ENCODE measurements at regions not wholly inside any gene's neighbourhood (a gene's known extent, or its start where the extent isn't known, plus 50 kb on each side); places are given as distances from the start of the nearest gene placed in this dataset.

- intact Hi-C loops (cut with micrococcal nuclease): no loop called here
Observed at GRCh38 chr7:17488829-17489228, 190.4 kb downstream of the AHR start.

GRCh38 chr7:17489961-17490360 is 191.5 kb downstream of the AHR start:
- Histone ChIP-seq H3K27me3 (ENCODE audit: low read length) (no peaks in the 10 kb centered on the region), H3K4me2 (ENCODE audit: low read length) (no peak overlapping the region), H3F3A (ENCODE audit: low read length, unreplicated experiment) (no peaks in the 10 kb centered on the region), H2AFZ (ENCODE audit: low read length) (no peak overlapping the region), H3K9ac (ENCODE audit: low read length) (no peak overlapping the region), H3K4me3 (ENCODE audit: low read length) (no peak overlapping the region), H3K9me3 (ENCODE audit: low read length) (no peaks in the 10 kb centered on the region), H3K9me2 (replicated peaks; ENCODE audit: low read length) (no peaks in the 10 kb centered on the region), H3K27ac (ENCODE audit: low read length) (no peak overlapping the region), H4K20me1 (ENCODE audit: low read length) (no peaks in the 10 kb centered on the region), H3K79me2 (ENCODE audit: low read length) (no peaks in the 10 kb centered on the region), H3K4me1 (ENCODE audit: insufficient read depth, low read length) (no peaks in the 10 kb centered on the region), H3K36me3 (ENCODE audit: low read depth, low read length) (no peaks in the 10 kb centered on the region)
- intact Hi-C loops (cut with micrococcal nuclease): no loop called here
- ATAC-seq: no peak
- TF ChIP-seq EZH2 (IDR thresholded peaks at IDR 0.05; ENCODE audit: low read length, unreplicated experiment) (no peak), CTCF (conservative IDR thresholded peaks at IDR 0.05; ENCODE audit: low read depth, low read length) (no peak), EZH2phosphoT487 (IDR thresholded peaks at IDR 0.05; ENCODE audit: borderline replicate concordance, low read length) (no peak)
- no peak for DNase-seq
- POLR2A ChIA-PET (ENCODE audit: unreplicated experiment): no interaction called here
- CTCF ChIA-PET: no interaction called here
- BruUV-seq (replicated peaks): no TSS peak

More at GRCh38 chr7:17488829-17489228, 190.4 kb downstream of the AHR start:
- TF ChIP-seq CTCF (conservative IDR thresholded peaks at IDR 0.05; ENCODE audit: low read depth, low read length) (no peak), EZH2phosphoT487 (IDR thresholded peaks at IDR 0.05; ENCODE audit: borderline replicate concordance, low read length) (no peak), EZH2 (IDR thresholded peaks at IDR 0.05; ENCODE audit: low read length, unreplicated experiment) (no peak)
- Histone ChIP-seq H2AFZ (ENCODE audit: low read length) (no peak overlapping the region), H3K9me2 (replicated peaks; ENCODE audit: low read length) (no peaks in the 10 kb centered on the region), H3K4me1 (ENCODE audit: insufficient read depth, low read length) (no peaks in the 10 kb centered on the region), H3K27me3 (ENCODE audit: low read length) (no peaks in the 10 kb centered on the region), H3K27ac (ENCODE audit: low read length) (no peak overlapping the region), H3K9me3 (ENCODE audit: low read length) (no peaks in the 10 kb centered on the region), H3K9ac (ENCODE audit: low read length) (no peak overlapping the region), H3K79me2 (ENCODE audit: low read length) (no peaks in the 10 kb centered on the region), H4K20me1 (ENCODE audit: low read length) (no peaks in the 10 kb centered on the region), H3F3A (ENCODE audit: low read length, unreplicated experiment) (no peaks in the 10 kb centered on the region), H3K4me3 (ENCODE audit: low read length) (no peak overlapping the region), H3K4me2 (ENCODE audit: low read length) (no peak overlapping the region), H3K36me3 (ENCODE audit: low read depth, low read length) (no peaks in the 10 kb centered on the region)
- ChIA-PET CTCF (no interaction called here), POLR2A (ENCODE audit: unreplicated experiment) (no interaction called here)
- no peak for DNase-seq
- BruUV-seq (replicated peaks): no TSS peak
- ATAC-seq: no peak

GRCh38 chr7:17490825-17491224 is 192.4 kb downstream of the AHR start:
- no peak for TF ChIP-seq EZH2phosphoT487 (IDR thresholded peaks at IDR 0.05; ENCODE audit: borderline replicate concordance, low read length)
- TF ChIP-seq EZH2 (IDR thresholded peaks at IDR 0.05; ENCODE audit: low read length, unreplicated experiment): no peak
- no peak for TF ChIP-seq CTCF (conservative IDR thresholded peaks at IDR 0.05; ENCODE audit: low read depth, low read length)
- intact Hi-C loops (cut with micrococcal nuclease): no loop called here
- Histone ChIP-seq H3K4me3 (ENCODE audit: low read length) (no peak overlapping the region), H3K36me3 (ENCODE audit: low read depth, low read length) (no peaks in the 10 kb centered on the region), H3K9ac (ENCODE audit: low read length) (no peak overlapping the region), H2AFZ (ENCODE audit: low read length) (no peak overlapping the region), H3K27me3 (ENCODE audit: low read length) (no peaks in the 10 kb centered on the region), H3K9me3 (ENCODE audit: low read length) (no peaks in the 10 kb centered on the region), H3K9me2 (replicated peaks; ENCODE audit: low read length) (no peaks in the 10 kb centered on the region), H3F3A (ENCODE audit: low read length, unreplicated experiment) (no peaks in the 10 kb centered on the region), H3K27ac (ENCODE audit: low read length) (no peak overlapping the region), H3K79me2 (ENCODE audit: low read length) (no peaks in the 10 kb centered on the region), H3K4me2 (ENCODE audit: low read length) (no peak overlapping the region), H4K20me1 (ENCODE audit: low read length) (no peaks in the 10 kb centered on the region), H3K4me1 (ENCODE audit: insufficient read depth, low read length) (peaks cover 7% of the 10 kb centered on the region)
- ChIA-PET CTCF (no interaction called here), POLR2A (ENCODE audit: unreplicated experiment) (interaction anchor here (0.5 kb wide), 1 partner anchor 30 kb away, joined by 5 read pairs; no protein-coding TSS in a partner anchor)
- ATAC-seq: no peak
- DNase-seq: no peak
- no TSS peak for BruUV-seq (replicated peaks)

Measured in PC-3 (cell line).